ENCODE measurements at regions not wholly inside any gene's neighbourhood (a gene's known extent, or its start where the extent isn't known, plus 50 kb on each side); places are given as distances from the start of the nearest gene placed in this dataset.

DNA sequence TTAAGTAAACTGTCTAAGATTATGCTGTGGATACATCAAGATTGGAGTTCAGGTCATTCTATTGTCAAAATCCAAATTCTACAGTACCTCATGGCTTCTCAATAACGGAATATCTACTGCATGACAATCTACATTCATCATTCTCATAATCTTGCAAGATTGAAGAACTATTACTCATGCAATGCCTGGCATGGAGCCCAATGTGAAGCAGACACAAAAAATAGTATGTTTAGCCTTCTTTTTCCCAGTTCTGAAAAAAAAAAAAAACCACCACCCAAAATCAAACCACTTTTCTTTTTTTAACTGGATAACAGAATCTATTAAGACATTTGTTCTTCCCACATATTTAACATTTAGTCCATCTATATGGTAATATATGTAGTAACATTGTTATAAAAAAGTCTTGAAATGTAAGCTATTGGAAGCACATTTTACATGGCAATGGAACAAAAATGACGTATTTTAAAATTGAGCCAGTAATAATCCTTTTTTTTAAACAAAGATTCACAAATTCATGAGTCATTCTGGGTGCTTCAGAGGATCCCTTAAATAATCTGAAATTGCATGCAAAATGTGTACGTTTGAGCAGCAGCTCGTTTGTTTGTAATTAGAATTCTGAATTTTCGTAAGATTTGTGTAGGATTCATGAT, 232.2 kb upstream of the FMR1 start:
- DNase-seq (ENCODE audit: low read depth), result no peak
- TF ChIP-seq, protein P1, sequence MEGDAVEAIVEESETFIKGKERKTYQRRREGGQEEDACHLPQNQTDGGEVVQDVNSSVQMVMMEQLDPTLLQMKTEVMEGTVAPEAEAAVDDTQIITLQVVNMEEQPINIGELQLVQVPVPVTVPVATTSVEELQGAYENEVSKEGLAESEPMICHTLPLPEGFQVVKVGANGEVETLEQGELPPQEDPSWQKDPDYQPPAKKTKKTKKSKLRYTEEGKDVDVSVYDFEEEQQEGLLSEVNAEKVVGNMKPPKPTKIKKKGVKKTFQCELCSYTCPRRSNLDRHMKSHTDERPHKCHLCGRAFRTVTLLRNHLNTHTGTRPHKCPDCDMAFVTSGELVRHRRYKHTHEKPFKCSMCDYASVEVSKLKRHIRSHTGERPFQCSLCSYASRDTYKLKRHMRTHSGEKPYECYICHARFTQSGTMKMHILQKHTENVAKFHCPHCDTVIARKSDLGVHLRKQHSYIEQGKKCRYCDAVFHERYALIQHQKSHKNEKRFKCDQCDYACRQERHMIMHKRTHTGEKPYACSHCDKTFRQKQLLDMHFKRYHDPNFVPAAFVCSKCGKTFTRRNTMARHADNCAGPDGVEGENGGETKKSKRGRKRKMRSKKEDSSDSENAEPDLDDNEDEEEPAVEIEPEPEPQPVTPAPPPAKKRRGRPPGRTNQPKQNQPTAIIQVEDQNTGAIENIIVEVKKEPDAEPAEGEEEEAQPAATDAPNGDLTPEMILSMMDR (IDR thresholded peaks at IDR 0.05; ENCODE audit: low read length, missing control alignments), result no peak
- no peak overlapping the region for H3K4me3 ChIP-seq (replicated peaks; ENCODE audit: low read depth, low read length)

DNA sequence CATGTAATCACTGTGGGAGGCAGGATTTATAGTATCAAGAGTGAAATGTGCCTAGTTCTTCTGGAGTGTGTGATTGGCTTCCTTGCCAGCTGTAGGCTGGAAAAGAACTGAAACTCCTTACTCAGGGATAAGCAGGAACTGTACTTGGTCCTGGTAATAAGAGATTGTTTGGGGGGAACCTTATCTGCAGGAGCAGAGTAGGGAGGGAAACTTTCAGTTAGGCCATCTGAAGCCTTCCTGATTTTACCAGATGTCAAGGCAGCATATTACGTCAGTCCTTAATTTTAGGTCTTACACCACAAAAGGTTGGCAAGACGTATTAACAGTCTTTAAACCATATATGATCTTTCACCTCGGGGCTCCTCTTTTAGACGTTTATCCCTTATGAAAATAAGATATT, 231.5 kb upstream of the FMR1 start:
- no peak for DNase-seq (ENCODE audit: low read depth)
- TF ChIP-seq, protein P1 (IDR thresholded peaks at IDR 0.05; ENCODE audit: low read length, missing control alignments), result no peak
- no peak overlapping the region for H3K4me3 ChIP-seq (replicated peaks; ENCODE audit: low read depth, low read length)

DNA sequence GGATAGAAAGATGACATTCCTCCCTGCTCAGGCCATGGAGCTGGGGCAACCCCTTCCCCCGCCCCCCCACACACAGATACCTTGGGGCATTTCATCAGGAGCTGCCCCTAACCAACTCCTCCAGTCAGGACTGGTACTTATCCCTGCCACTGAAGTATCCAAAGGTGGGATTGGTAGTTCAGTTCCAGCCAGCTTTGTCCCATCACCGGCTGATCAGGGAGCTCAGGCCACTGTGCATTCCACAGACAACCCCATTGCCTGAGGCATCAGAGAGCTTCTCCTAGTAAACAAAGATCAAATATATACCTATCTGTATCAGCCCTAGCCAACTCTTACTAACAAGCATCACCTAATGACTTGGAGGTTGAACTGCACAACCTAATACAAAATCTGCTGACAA, 218.2 kb upstream of the FMR1 start:
- TF ChIP-seq, protein P1 (IDR thresholded peaks at IDR 0.05; ENCODE audit: low read length, missing control alignments), result no peak
- H3K4me3 ChIP-seq (replicated peaks; ENCODE audit: low read depth, low read length), result no peak overlapping the region
- DNase-seq (ENCODE audit: low read depth), result no peak

DNA sequence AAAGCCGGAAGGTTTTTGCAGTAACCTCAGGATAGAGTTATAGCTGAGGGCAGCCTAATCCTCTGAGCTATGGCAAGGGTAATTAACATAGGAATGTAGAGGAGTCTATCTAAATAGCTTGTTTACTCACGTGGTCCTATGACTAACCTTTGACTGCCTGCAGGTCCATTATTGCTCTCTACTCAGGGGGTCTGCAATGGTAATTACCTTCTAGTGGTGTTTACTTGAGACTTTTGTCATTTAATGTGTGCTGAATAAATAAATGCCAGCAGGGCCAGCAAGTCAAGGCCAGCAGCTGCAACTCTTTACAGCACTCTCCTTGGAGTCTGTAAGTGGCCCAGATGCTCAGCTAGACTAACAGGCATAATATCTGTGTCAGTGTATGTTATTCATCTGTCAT, 212.7 kb upstream of the FMR1 start:
- TF ChIP-seq, protein P1 (IDR thresholded peaks at IDR 0.05; ENCODE audit: low read length, missing control alignments), result no peak
- H3K4me3 ChIP-seq (replicated peaks; ENCODE audit: low read depth, low read length), result no peak overlapping the region
- DNase-seq (ENCODE audit: low read depth), result no peak

DNA sequence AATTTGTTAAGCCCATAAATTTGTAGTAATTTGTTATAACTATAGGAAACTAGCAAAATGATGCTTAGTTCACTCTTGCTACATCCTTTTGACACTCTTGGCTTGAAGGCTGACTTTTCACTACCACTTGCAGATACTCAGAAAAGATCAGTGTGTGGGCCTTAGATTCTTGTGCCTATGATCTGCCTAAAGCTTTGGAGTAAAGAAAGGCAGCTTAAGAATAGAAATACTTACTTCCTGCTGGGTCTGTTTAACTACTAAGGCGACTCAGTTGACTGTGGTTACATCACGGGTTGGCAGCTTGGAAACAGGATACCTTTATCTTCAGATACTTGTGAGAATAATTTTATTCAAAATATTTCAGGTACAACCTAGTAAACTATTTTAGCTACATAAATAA, 201.4 kb upstream of the FMR1 start:
- no peak for DNase-seq (ENCODE audit: low read depth)
- H3K4me3 ChIP-seq (replicated peaks; ENCODE audit: low read depth, low read length), result no peak overlapping the region
- TF ChIP-seq, protein P1 (IDR thresholded peaks at IDR 0.05; ENCODE audit: low read length, missing control alignments), result no peak

DNA sequence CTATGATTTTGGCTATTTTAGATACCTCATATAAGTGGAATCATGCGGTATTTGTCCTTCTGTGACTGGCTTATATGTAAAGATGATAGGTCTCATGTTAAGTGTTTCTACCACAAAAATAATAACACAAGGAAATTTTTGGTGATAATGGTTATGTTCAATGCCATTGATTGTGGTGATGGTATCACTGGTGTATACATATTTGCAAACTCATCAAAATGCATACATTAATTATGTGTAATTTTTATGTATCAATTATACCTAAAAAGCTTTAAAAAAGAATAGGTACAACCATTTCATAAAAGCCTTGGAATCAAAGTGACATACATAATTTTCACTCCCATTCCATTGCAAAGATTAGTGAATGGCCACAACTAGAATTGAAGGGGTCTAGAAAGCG, 178.3 kb upstream of the FMR1 start:
- TF ChIP-seq, protein P1 (IDR thresholded peaks at IDR 0.05; ENCODE audit: low read length, missing control alignments), result no peak
- no peak overlapping the region for H3K4me3 ChIP-seq (replicated peaks; ENCODE audit: low read depth, low read length)
- no peak for DNase-seq (ENCODE audit: low read depth)

DNA sequence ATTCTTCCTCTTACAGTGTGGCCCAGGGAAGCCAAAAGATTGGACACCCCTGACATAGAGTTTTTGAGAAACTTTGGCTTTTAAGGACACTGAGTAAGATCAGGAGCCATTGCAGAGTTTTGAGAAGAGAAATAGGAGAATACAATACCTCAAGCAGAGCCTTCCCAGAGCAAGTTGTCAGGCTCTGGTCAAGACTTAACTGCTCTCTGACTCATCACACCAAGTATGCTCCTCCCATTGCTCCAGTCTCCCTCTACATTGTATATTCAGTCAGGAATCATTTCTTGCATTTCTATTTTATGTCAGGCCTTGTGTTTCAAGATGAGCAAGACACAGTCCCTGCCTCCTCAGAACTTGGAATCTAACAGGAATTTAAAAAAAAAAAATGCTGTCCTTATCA, 176.4 kb upstream of the FMR1 start:
- DNase-seq (ENCODE audit: low read depth), result no peak
- no peak overlapping the region for H3K4me3 ChIP-seq (replicated peaks; ENCODE audit: low read depth, low read length)
- TF ChIP-seq, protein P1 (IDR thresholded peaks at IDR 0.05; ENCODE audit: low read length, missing control alignments), result no peak

Measured in fibroblast of pulmonary artery (primary cell).